Left lung (tissue), 4 donors: ENCODE measurements at regions not wholly inside any gene's neighbourhood (a gene's known extent, or its start where the extent isn't known, plus 50 kb on each side); places are given as distances from the start of the nearest gene placed in this dataset.

Experiments
- ATAC-seq: fragments of 200-7000 bp; cut with Tn5 transposase; one replicate; pipeline ENCODE4 v1.9.1; 2020; ENCODE audit warnings: moderate library complexity
- DNase-seq, 4 donors: peaks; one replicate each; pipeline ENCODE4 v3.0.0-alpha.2; 2013 to 2020
- H3K27ac ChIP-seq, 2 donors: fragments of 200-600 bp; sonication (generic) in 1 of 2; one replicate each; pipeline versions ENCODE4 v1.5.0 to v1.8.0; 2020 to 2021
- H3K27me3 ChIP-seq, 2 donors: fragments of 200-600 bp; sonication (generic) in 1 of 2; one replicate each; pipeline versions ENCODE4 v1.5.0 to v1.8.0; 2020 to 2021
- H3K36me3 ChIP-seq, 2 donors: fragments of 200-600 bp; sonication (generic) in 1 of 2; one replicate each; pipeline versions ENCODE4 v1.5.0 to v1.8.0; 2020 to 2021
- H3K4me1 ChIP-seq, 2 donors: fragments of 200-600 bp; one replicate each; pipeline ENCODE4 v1.8.0; 2021
- H3K4me3 ChIP-seq, 2 donors: fragments of 200-600 bp; sonication (generic) in 1 of 2; one replicate each; pipeline versions ENCODE4 v1.5.0 to v1.8.0; 2020 to 2021; ENCODE audit warnings: mild to moderate bottlenecking in 1 of 2
- H3K9me3 ChIP-seq, 2 donors: fragments of 200-600 bp; sonication (generic) in 1 of 2; one replicate each; pipeline versions ENCODE4 v1.5.0 to v1.8.0; 2020 to 2021
- CTCF ChIP-seq, 2 donors: fragments of 200-600 bp; sonication (generic) in 1 of 2; IDR thresholded peaks; one replicate each; pipeline versions ENCODE4 v1.5.0 to v1.8.0; 2021; ENCODE audit warnings: antibody characterized with exemption in 2 of 2
- intact Hi-C, 2 donors: fragments of 100-400 bp; cut with DNase I; formaldehyde crosslinking; loops; one replicate each; pipeline versions ENCODE4 v1.11.2 to v1.14.2; 2022
- donor health status: DM: no; HTN: yes; CAD: no.
- donor health status: DM: no; HTN: no; CAD: no.

GRCh38 chr12:5096241-5096924, 52.7 kb downstream of the KCNA5 start:
- TF ChIP-seq CTCF (IDR thresholded peaks at IDR 0.05): no peak
- Histone ChIP-seq H3K27me3 (peaks cover 0 to 27% of the 10 kb centered on the region in 2 donors), H3K27ac (no peak overlapping the region), H3K36me3 (no peaks in the 10 kb centered on the region), H3K4me1 (no peaks in the 10 kb centered on the region), H3K9me3 (no peaks in the 10 kb centered on the region), H3K4me3 (no peak overlapping the region)
- DNase-seq: no peak
- ATAC-seq: no peak
- intact Hi-C loops: no loop called here

- Histone ChIP-seq H3K4me1 (no peaks in the 10 kb centered on the region), H3K27ac (no peak overlapping the region), H3K27me3 (peaks cover 0 to 27% of the 10 kb centered on the region in 2 donors), H3K36me3 (no peaks in the 10 kb centered on the region), H3K9me3 (no peaks in the 10 kb centered on the region), H3K4me3 (no peak overlapping the region)
- ATAC-seq: no peak
- no peak for DNase-seq
- intact Hi-C loops: no loop called here
- no peak for TF ChIP-seq CTCF (IDR thresholded peaks at IDR 0.05)
Measured at GRCh38 chr12:5097786-5098185, 54.1 kb downstream of the KCNA5 start.

- Histone ChIP-seq H3K9me3 (no peaks in the 10 kb centered on the region), H3K4me3 (no peak overlapping the region), H3K27me3 (peaks cover 0 to 23% of the 10 kb centered on the region in 2 donors), H3K27ac (no peak overlapping the region), H3K4me1 (no peaks in the 10 kb centered on the region), H3K36me3 (no peaks in the 10 kb centered on the region)
- intact Hi-C loops: no loop called here
- DNase-seq (no peak), ATAC-seq (no peak)
- TF ChIP-seq CTCF (IDR thresholded peaks at IDR 0.05): no peak
Measured at GRCh38 chr12:5099136-5099535, 55.5 kb downstream of the KCNA5 start.

GRCh38 chr12:5099591-5099990, 55.9 kb downstream of the KCNA5 start:
- Histone ChIP-seq H3K4me3 (no peak overlapping the region), H3K4me1 (no peaks in the 10 kb centered on the region), H3K27me3 (peaks cover 0 to 23% of the 10 kb centered on the region in 2 donors), H3K36me3 (no peaks in the 10 kb centered on the region), H3K27ac (no peak overlapping the region), H3K9me3 (no peaks in the 10 kb centered on the region)
- no peak for DNase-seq
- TF ChIP-seq CTCF (IDR thresholded peaks at IDR 0.05): no peak
- no peak for ATAC-seq
- intact Hi-C loops: no loop called here

- DNase-seq: no peak
- H3K9me3 ChIP-seq: no peaks in the 10 kb centered on the region
- no peak for TF ChIP-seq CTCF (IDR thresholded peaks at IDR 0.05)
- ATAC-seq: no peak
- H3K27ac ChIP-seq: no peak overlapping the region
- H3K4me1 ChIP-seq: no peaks in the 10 kb centered on the region
- intact Hi-C loops: no loop called here
- H3K36me3 ChIP-seq: no peaks in the 10 kb centered on the region
- peaks cover 0 to 3% of the 10 kb centered on the region in 2 donors for H3K27me3 ChIP-seq
- H3K4me3 ChIP-seq: no peak overlapping the region
Measured at GRCh38 chr12:5101686-5102085, 58.0 kb downstream of the KCNA5 start.
